ENCODE measurements at regions not wholly inside any gene's neighbourhood (a gene's known extent, or its start where the extent isn't known, plus 50 kb on each side); places are given as distances from the start of the nearest gene placed in this dataset.
A peak's percentile ranks its signal among the peaks of the same experiment; 100 is the strongest.

DNA sequence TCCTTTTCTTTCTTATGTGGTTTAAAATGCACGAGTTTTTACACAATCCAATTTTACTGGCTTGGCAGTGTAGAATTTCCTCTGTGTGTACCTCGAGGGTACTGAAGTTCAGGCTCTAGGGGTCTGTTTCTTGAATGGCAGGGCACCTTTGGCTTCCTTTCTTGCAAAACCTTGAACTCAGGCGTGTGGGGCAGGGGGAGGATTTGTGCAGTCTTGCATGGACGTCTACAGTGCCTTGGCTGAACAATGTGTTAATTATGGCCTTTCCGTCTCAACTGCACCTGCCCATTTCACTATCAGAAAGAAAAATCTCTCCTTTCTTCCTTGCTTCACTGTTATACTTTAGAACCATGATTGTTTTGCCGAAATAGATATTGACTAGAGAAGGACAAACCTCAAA, 570.9 kb downstream of the INHBA start:
- Histone ChIP-seq H3K4me1 (ENCODE audit: control insufficient read depth, insufficient read depth, low read length) (no peaks in the 10 kb centered on the region), H2AFZ (ENCODE audit: control insufficient read depth, low read depth, low read length) (peak overlapping the region; percentile 19), H3K4me2 (ENCODE audit: control insufficient read depth, insufficient read depth) (no peak overlapping the region), H3K27ac (ENCODE audit: control insufficient read depth, insufficient read depth) (no peak overlapping the region), H3K27me3 (replicated peaks in 1 of 2; ENCODE audit: control insufficient read depth in 2 of 2, insufficient read depth in 2 of 2, low read length in 1 of 2) (no peaks in the 10 kb centered on the region), H3K36me3 (ENCODE audit: control insufficient read depth in 2 of 2, insufficient read depth in 2 of 2, low read length in 1 of 2) (no peaks in the 10 kb centered on the region), H3K9ac (ENCODE audit: control insufficient read depth, insufficient read depth, low read length) (no peak overlapping the region), H3K4me3 (no peak overlapping the region), H3K9me3 (replicated peaks; ENCODE audit: control insufficient read depth, insufficient read depth, low read length) (no peaks in the 10 kb centered on the region; the same call in 2 of the 3 replicates), H4K20me1 (ENCODE audit: control insufficient read depth, insufficient read depth) (no peaks in the 10 kb centered on the region), H3K79me2 (ENCODE audit: control insufficient read depth, insufficient read depth, low read length) (no peaks in the 10 kb centered on the region)
- FAIRE-seq (no peak), ATAC-seq (peak; percentile 47), DNase-seq (ENCODE audit: low read depth, low spot score) (no peak)
- RAD21 ChIA-PET (ENCODE audit: unreplicated experiment): interaction anchor here (0.8 to 1.5 kb wide), 4 partner anchors 16 to 67 kb away, joined by 3 to 5 read pairs (median 4); no protein-coding TSS in a partner anchor
- SMC1A ChIA-PET (ENCODE audit: uncharacterized antibody, unreplicated experiment): interaction anchor here (0.7 to 4.4 kb wide), 8 partner anchors 16 to 129 kb away, joined by 3 to 19 read pairs (median 4); no protein-coding TSS in a partner anchor
- CTCF ChIA-PET: interaction anchor here (0.8 kb wide), 1 partner anchor 28 kb away, joined by 3 read pairs; no protein-coding TSS in a partner anchor
- BruUV-seq (replicated peaks): no TSS peak
- POLR2A ChIA-PET: no interaction called here
- intact Hi-C loops (cut with micrococcal nuclease; ENCODE audit: unreplicated experiment): loop anchor here (10.0 kb wide), 1 partner anchor 563 kb away; no protein-coding TSS in a partner anchor
- TF ChIP-seq TCF3 (IDR thresholded peaks at IDR 0.05; ENCODE audit: borderline replicate concordance, insufficient read depth, low read depth, low read length): no peak
- 0 out of 2 replicates have a peak, but pooled peaks have one; percentile 16 for TF ChIP-seq SMARCA5 (IDR thresholded peaks at IDR 0.05)
- 0 out of 4 replicates have a peak, but pooled peaks of 1 of the 2 experiments have one; percentile 28 for TF ChIP-seq SRF (IDR thresholded peaks at IDR 0.05; ENCODE audit: low read depth in 2 of 2, low read length in 2 of 2)
- in situ Hi-C loops (cut with MboI): no loop called here
- WGBS (ENCODE audit: insufficient coverage, insufficient replicate concordance, low lambda C conversion rate, missing lambda C conversion rate): 22% methylated on average over 6 of the region's 6 CpGs

DNA sequence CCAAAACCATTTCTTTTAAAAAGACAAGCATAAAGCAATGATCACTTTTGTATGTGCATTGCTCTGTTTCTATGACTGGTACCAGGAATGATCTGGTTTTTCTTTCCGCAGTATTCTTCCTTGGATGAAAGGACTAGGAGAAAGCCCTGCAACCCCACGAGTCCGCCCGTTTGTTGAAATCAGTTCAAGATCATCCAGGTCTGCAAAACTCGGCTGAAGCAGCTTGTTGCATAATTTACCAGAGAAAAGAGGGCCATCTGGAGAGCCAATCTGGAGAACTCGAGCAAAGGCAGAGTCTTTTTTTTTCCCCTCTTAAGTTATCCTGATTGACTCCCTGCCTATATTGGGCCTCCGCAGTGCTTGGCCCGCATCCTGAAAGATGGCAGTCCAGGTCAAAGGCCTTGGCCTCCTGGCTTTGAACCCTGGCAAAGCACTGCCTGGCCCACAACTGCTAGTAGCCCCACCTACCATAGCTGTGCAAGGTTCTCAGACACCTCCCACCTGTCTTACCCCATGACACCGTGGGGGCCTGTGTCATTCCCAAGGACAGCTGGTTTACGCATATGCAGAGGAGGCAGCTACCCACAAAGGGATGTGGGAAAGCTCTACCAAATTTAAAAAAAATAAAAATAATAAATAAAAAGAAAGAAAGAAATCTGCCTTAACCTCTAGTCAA, 572.2 kb downstream of the INHBA start:
- H3K4me2 ChIP-seq (ENCODE audit: control insufficient read depth, insufficient read depth): no peak overlapping the region
- H3K79me2 ChIP-seq (ENCODE audit: control insufficient read depth, insufficient read depth, low read length): no peaks in the 10 kb centered on the region
- ChIA-PET RAD21 (ENCODE audit: unreplicated experiment) (interaction anchor here (0.8 kb wide), 1 partner anchor 27 kb away, joined by 3 read pairs; no protein-coding TSS in a partner anchor), SMC1A (ENCODE audit: uncharacterized antibody, unreplicated experiment) (interaction anchor here (0.7 to 4.4 kb wide), 7 partner anchors 9 to 282 kb away, joined by 3 to 19 read pairs (median 7); no protein-coding TSS in a partner anchor), POLR2A (interaction anchor here (0.9 kb wide), 1 partner anchor 9 kb away, joined by 3 read pairs; no protein-coding TSS in a partner anchor), CTCF (interaction anchor here (0.7 to 1.1 kb wide), 2 partner anchors 14 to 18 kb away, joined by 3 read pairs; no protein-coding TSS in a partner anchor)
- no peak for FAIRE-seq
- no peaks in the 10 kb centered on the region for H3K36me3 ChIP-seq (ENCODE audit: control insufficient read depth in 2 of 2, insufficient read depth in 2 of 2, low read length in 1 of 2)
- no peak overlapping the region for H3K27ac ChIP-seq (ENCODE audit: control insufficient read depth, insufficient read depth)
- no peaks in the 10 kb centered on the region for H3K4me1 ChIP-seq (ENCODE audit: control insufficient read depth, insufficient read depth, low read length)
- H3K9me3 ChIP-seq (replicated peaks; ENCODE audit: control insufficient read depth, insufficient read depth, low read length): no peaks in the 10 kb centered on the region
- no peaks in the 10 kb centered on the region for H4K20me1 ChIP-seq (ENCODE audit: control insufficient read depth, insufficient read depth)
- DNase-seq (ENCODE audit: low read depth, low spot score): no peak
- H2AFZ ChIP-seq (ENCODE audit: control insufficient read depth, low read depth, low read length): no peak overlapping the region
- TF ChIP-seq MXI1 (IDR thresholded peaks at IDR 0.05; ENCODE audit: low read depth, low read length): no peak
- 64% methylated on average over 10 of the region's 10 CpGs for WGBS (ENCODE audit: insufficient coverage, insufficient replicate concordance, low lambda C conversion rate, missing lambda C conversion rate)
- no peak overlapping the region for H3K4me3 ChIP-seq
- no peaks in the 10 kb centered on the region for H3K27me3 ChIP-seq (replicated peaks in 1 of 2; ENCODE audit: control insufficient read depth in 2 of 2, insufficient read depth in 2 of 2, low read length in 1 of 2)
- in situ Hi-C loops (cut with MboI): no loop called here
- no TSS peak for BruUV-seq (replicated peaks)
- intact Hi-C loops (cut with micrococcal nuclease; ENCODE audit: unreplicated experiment): loop anchor here (10.0 kb wide), 1 partner anchor 564 kb away; no protein-coding TSS in a partner anchor
- no peak for ATAC-seq
- no peak overlapping the region for H3K9ac ChIP-seq (ENCODE audit: control insufficient read depth, insufficient read depth, low read length)

Measured in GM12878 (cell line).